Kidney (tissue), 13 donors: ENCODE measurements at regions not wholly inside any gene's neighbourhood (a gene's known extent, or its start where the extent isn't known, plus 50 kb on each side); places are given as distances from the start of the nearest gene placed in this dataset.

Experiments
- DNase-seq, 5 donors: peaks; one replicate each; pipeline ENCODE4 v3.0.0-alpha.2; 2013 to 2020
- FAIRE-seq: peaks from 2 replicates; lab custom pipeline; 2012; peaks lifted over from hg19 to GRCh38; lab: Jason Lieb, UNC
- H3K27ac ChIP-seq, 2 donors: one replicate each; pipeline ENCODE4 v1.7.0; 2013; ENCODE audit warnings: low read depth in 2 of 2, low read length in 2 of 2, inconsistent platforms in 1 of 2
- H3K27me3 ChIP-seq: one replicate; pipeline ENCODE4 v1.7.1; 2013; ENCODE audit warnings: low read length, inconsistent platforms; ENCODE audit not compliant: control insufficient read depth, insufficient read depth
- H3K36me3 ChIP-seq, 3 donors: one replicate each; pipeline versions ENCODE4 v1.7.0 to v1.7.1; 2013; ENCODE audit warnings: low read length in 3 of 3, control low read depth in 1 of 3, inconsistent platforms in 1 of 3; ENCODE audit not compliant: insufficient read depth in 3 of 3, control insufficient read depth in 2 of 3
- H3K4me1 ChIP-seq, 3 donors: one replicate each; pipeline versions ENCODE4 v1.7.0 to v1.7.1; 2013; ENCODE audit warnings: low read length in 3 of 3, inconsistent platforms in 1 of 3, low read depth in 1 of 3; ENCODE audit not compliant: control insufficient read depth in 2 of 3, insufficient read depth in 2 of 3
- H3K4me3 ChIP-seq, 3 donors: one replicate each; pipeline versions ENCODE4 v1.7.0 to v1.8.1; 2013; ENCODE audit warnings: low read length in 3 of 3, control low read depth in 1 of 3, inconsistent platforms in 1 of 3
- H3K9ac ChIP-seq, 3 donors: one replicate each; pipeline versions ENCODE4 v1.7.0 to v1.7.1; 2013; ENCODE audit warnings: low read length in 3 of 3, control low read depth in 1 of 3, inconsistent platforms in 1 of 3
- H3K9me3 ChIP-seq, 3 donors: one replicate each; pipeline versions ENCODE4 v1.7.0 to v1.7.1; 2013; ENCODE audit warnings: low read length in 3 of 3, control low read depth in 1 of 3, inconsistent platforms in 1 of 3; ENCODE audit not compliant: control insufficient read depth in 2 of 3, insufficient read depth in 1 of 3
- CTCF ChIP-seq: IDR thresholded peaks from 3 replicates; pipeline ENCODE4 v1.5.1; 2012; ENCODE audit warnings: mild to moderate bottlenecking, moderate library complexity, borderline replicate concordance; ENCODE audit not compliant: insufficient read depth; ENCODE audit errors: extremely low read depth
- intact Hi-C: fragments of 100-400 bp; cut with DNase I; formaldehyde crosslinking; loops from one replicate; pipeline ENCODE4 v1.11.1; 2022
- donor health status: control.
- donor health status: control.
- donor health status: control.
- donor health status: control.
- donor health status: control.
- donor health status: DM: yes; HTN: yes; CAD: no.
- donor health status: Normal renal cell carcinoma (clear cell type).

- no peaks in the 10 kb centered on the region for H3K4me1 ChIP-seq
- no peak for TF ChIP-seq CTCF
Measured at GRCh38 chr1:63087966-63088365, 234.4 kb upstream of the FOXD3 start.

GRCh38 chr1:63099188-63099587 lies 223.2 kb upstream of the FOXD3 start:
- Histone ChIP-seq H3K9ac (no peak overlapping the region), H3K27me3 (no peaks in the 10 kb centered on the region), H3K4me3 (no peak overlapping the region), H3K27ac (no peak overlapping the region), H3K4me1 (no peaks in the 10 kb centered on the region), H3K36me3 (no peaks in the 10 kb centered on the region), H3K9me3 (no peaks in the 10 kb centered on the region)
- TF ChIP-seq CTCF, result no peak
- DNase-seq, result peak in 2 of 5 donors; percentile 12 to 40
- intact Hi-C loops, result no loop called here
- FAIRE-seq, result no peak

More at GRCh38 chr1:63087966-63088365, 234.4 kb upstream of the FOXD3 start:
- no peaks in the 10 kb centered on the region for H3K36me3 ChIP-seq
- FAIRE-seq (no peak), DNase-seq (peak in 4 of 5 donors; percentile 18 to 42 (median 36))
- H3K4me3 ChIP-seq, result no peak overlapping the region
- no peak overlapping the region for H3K27ac ChIP-seq
- H3K9me3 ChIP-seq, result no peaks in the 10 kb centered on the region
- H3K9ac ChIP-seq, result no peak overlapping the region
- intact Hi-C loops, result no loop called here
- H3K27me3 ChIP-seq, result no peaks in the 10 kb centered on the region

- Histone ChIP-seq H3K9ac (no peak overlapping the region), H3K4me1 (no peaks in the 10 kb centered on the region), H3K9me3 (no peaks in the 10 kb centered on the region), H3K4me3 (no peak overlapping the region), H3K27me3 (no peaks in the 10 kb centered on the region), H3K27ac (no peak overlapping the region), H3K36me3 (no peaks in the 10 kb centered on the region)
- TF ChIP-seq CTCF, result no peak
- intact Hi-C loops, result no loop called here
- no peak for FAIRE-seq
- DNase-seq, result no peak
Measured at GRCh38 chr1:63101336-63101735, 221.0 kb upstream of the FOXD3 start.

GRCh38 chr1:63103682-63104081 lies 218.7 kb upstream of the FOXD3 start:
- no peaks in the 10 kb centered on the region for H3K36me3 ChIP-seq
- FAIRE-seq (no peak), DNase-seq (no peak)
- TF ChIP-seq CTCF, result no peak
- no peaks in the 10 kb centered on the region for H3K9me3 ChIP-seq
- no peak overlapping the region for H3K4me3 ChIP-seq
- H3K27me3 ChIP-seq, result no peaks in the 10 kb centered on the region
- no peak overlapping the region for H3K27ac ChIP-seq
- intact Hi-C loops, result no loop called here
- H3K9ac ChIP-seq, result no peak overlapping the region
- no peaks in the 10 kb centered on the region for H3K4me1 ChIP-seq
